Sigmoid colon (tissue), 3 donors: ENCODE measurements at regions not wholly inside any gene's neighbourhood (a gene's known extent, or its start where the extent isn't known, plus 50 kb on each side); places are given as distances from the start of the nearest gene placed in this dataset.

Experiments used
- POLR2A ChIP-seq, 2 donors: fragments of 450-650 bp; IDR thresholded peaks; one replicate each; pipeline ENCODE4 v1.6.1; 2016; ENCODE audit warnings: antibody characterized with exemption in 2 of 2, mild to moderate bottlenecking in 2 of 2, moderate library complexity in 2 of 2
- TF ChIP-seq, protein P1 (sequence below), 4 experiments: fragments of 450-650 bp in 3 of 4; fragments of 200-600 bp in 1 of 4; IDR thresholded peaks; one replicate each; pipeline ENCODE4 v1.5.1; 2016 to 2019; ENCODE audit warnings: antibody characterized with exemption in 4 of 4, mild to moderate bottlenecking in 3 of 4, moderate library complexity in 2 of 4

DNA sequence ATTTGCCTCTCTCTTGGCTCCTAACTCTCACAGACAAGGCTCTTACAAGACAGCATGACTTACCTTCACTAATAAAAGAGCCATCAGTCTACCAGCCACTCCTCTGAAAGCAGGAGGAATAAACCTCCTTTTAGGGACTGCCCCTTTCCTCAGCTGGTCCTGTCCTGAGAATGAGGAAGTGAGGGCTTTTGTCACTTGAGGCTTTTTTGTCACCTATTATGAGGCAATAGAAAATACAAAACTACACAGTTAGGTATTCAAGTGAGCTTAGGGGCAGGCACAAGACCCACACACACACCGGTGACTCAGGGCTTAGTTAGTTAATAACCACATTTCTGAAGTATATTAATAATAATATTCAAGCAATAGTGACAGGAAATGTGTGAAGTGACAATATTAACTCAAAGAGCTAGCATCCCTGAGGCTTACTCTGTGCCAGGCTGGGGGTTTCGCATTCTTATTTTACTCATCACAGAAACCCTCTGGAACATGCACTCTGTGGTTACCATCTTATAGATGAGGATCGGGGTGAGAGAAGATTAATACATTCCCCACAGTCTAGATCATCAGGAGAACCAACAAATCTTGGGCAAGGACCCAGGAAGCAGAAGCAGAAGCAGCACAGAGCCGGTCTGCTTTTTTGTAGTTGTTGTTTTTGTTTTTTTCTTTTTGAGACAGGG is 379.9 kb downstream of the LIG4 start:
- TF ChIP-seq, protein P1, sequence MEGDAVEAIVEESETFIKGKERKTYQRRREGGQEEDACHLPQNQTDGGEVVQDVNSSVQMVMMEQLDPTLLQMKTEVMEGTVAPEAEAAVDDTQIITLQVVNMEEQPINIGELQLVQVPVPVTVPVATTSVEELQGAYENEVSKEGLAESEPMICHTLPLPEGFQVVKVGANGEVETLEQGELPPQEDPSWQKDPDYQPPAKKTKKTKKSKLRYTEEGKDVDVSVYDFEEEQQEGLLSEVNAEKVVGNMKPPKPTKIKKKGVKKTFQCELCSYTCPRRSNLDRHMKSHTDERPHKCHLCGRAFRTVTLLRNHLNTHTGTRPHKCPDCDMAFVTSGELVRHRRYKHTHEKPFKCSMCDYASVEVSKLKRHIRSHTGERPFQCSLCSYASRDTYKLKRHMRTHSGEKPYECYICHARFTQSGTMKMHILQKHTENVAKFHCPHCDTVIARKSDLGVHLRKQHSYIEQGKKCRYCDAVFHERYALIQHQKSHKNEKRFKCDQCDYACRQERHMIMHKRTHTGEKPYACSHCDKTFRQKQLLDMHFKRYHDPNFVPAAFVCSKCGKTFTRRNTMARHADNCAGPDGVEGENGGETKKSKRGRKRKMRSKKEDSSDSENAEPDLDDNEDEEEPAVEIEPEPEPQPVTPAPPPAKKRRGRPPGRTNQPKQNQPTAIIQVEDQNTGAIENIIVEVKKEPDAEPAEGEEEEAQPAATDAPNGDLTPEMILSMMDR (IDR thresholded peaks at IDR 0.05): no peak
- TF ChIP-seq POLR2A (IDR thresholded peaks at IDR 0.05): no peak
